ENCODE measurements at regions not wholly inside any gene's neighbourhood (a gene's known extent, or its start where the extent isn't known, plus 50 kb on each side); places are given as distances from the start of the nearest gene placed in this dataset.

DNA sequence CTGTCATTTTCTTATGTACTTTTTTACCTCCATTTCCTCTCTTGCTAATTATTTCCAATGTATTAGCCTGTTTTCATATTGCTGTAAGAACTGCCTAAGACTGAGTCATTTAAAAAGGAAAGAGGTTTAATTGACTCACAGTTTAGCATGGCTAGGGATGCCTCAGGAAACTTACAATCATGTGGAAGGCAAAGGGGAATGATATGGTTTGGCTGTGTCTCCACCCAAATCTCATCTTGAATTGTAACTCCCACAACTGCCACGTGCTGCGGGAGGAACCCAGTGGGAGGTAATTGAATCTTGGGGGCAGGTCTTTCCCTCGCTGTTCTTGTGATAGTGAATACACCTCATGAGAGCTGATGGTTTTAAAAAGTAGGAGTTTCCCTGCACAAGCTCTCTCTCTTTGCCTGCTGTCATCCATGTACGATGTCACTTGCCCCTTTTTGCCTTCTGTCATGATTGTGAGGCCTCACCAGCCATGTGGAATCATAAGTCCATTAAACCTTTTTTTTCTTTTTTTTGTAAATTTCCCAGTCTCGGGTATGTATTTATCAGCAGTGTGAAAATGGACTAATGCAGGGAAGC lies 870.0 kb upstream of the INTU start:
- no peak for TF ChIP-seq CTCF (IDR thresholded peaks at IDR 0.05)
- no peak for TF ChIP-seq POLR2A (IDR thresholded peaks at IDR 0.05)
